K562 (cell line): ENCODE measurements at regions not wholly inside any gene's neighbourhood (a gene's known extent, or its start where the extent isn't known, plus 50 kb on each side); places are given as distances from the start of the nearest gene placed in this dataset.

Experiments used
- ATAC-seq: fragments of 200-7000 bp; cut with Tn5 transposase; 3 replicates; pipeline ENCODE4 v1.9.1; 2020; ENCODE audit warnings: moderate library complexity
- BruUV-seq: library from RNA; stranded (reverse); fragments of 400-500 nt; replicated peaks from 2 replicates; lab custom pipeline; 2021; lab: Mats Ljungman, UMichigan
- CTCF ChIA-PET: fragments of 300-600 bp; formaldehyde crosslinking; extraction: SDS; loops from one replicate; lab custom pipeline; 2021; ENCODE audit warnings: low intra/inter-chr PET ratio; lab: Yijun Ruan, JAX
- POLR2A ChIA-PET: fragments of 300-600, 350-650 bp; sonication (Branson Sonifier 250); formaldehyde crosslinking; extraction: SDS; loops from one replicate; lab custom pipeline; 2021; ENCODE audit warnings: antibody characterized with exemption, inconsistent platforms; lab: Yijun Ruan, JAX
- DNase-seq, 4 experiments: peaks; one replicate each; pipeline versions ENCODE4 v3.0.0 to v3.0.0-alpha.2; 2011 to 2018; ENCODE audit warnings: low spot score in 3 of 4, mixed read lengths in 3 of 4; ENCODE audit errors: extremely low read depth in 1 of 4
- FAIRE-seq: peaks from 2 replicates; lab custom pipeline; 2011; peaks lifted over from hg19 to GRCh38; lab: Jason Lieb, UNC
- H2AFZ ChIP-seq: 2 replicates; pipeline ENCODE4 v1.6.0; 2011; ENCODE audit warnings: low read depth, low read length, control low read depth, inconsistent platforms
- H3K27ac ChIP-seq: fragments of 200-600 bp; 3 replicates; pipeline ENCODE4 v1.8.0; 2011; ENCODE audit warnings: low read depth, mild to moderate bottlenecking, control low read depth, inconsistent platforms, low read length, moderate library complexity, mixed read lengths; ENCODE audit errors: extremely low read depth
- H3K27me3 ChIP-seq, 2 experiments: fragments of 300-600 bp in 1 of 2; 2 replicates in 1 of 2; 3 replicates in 1 of 2; pipeline versions ENCODE4 v1.6.0 to v1.8.0; 2011; ENCODE audit warnings: inconsistent platforms in 2 of 2, low read length in 2 of 2, mild to moderate bottlenecking in 1 of 2, mixed read lengths in 1 of 2, moderate library complexity in 1 of 2; ENCODE audit not compliant: control insufficient read depth in 2 of 2, insufficient read depth in 2 of 2
- H3K36me3 ChIP-seq: fragments of 300-600 bp; 3 replicates; pipeline ENCODE4 v1.8.0; 2011; ENCODE audit warnings: mild to moderate bottlenecking, low read length, inconsistent platforms; ENCODE audit not compliant: control insufficient read depth, insufficient read depth
- H3K4me1 ChIP-seq, 2 experiments: fragments of 200-600 bp in 1 of 2; replicated peaks in 1 of 2; 2 replicates in 1 of 2; 3 replicates in 1 of 2; pipeline versions ENCODE4 v1.5.1 to v1.8.0; 2011; ENCODE audit warnings: inconsistent platforms in 2 of 2, low read length in 2 of 2, mild to moderate bottlenecking in 1 of 2, mixed read lengths in 1 of 2, moderate library complexity in 1 of 2; ENCODE audit not compliant: control insufficient read depth in 2 of 2, insufficient read depth in 2 of 2
- H3K4me2 ChIP-seq: 2 replicates; pipeline ENCODE4 v1.6.1; 2011; ENCODE audit warnings: low read length, control low read depth, inconsistent platforms, mixed read lengths; ENCODE audit not compliant: insufficient read depth
- H3K4me3 ChIP-seq: fragments of 200-600 bp; sonication (generic), shearing (Covaris generic); 2 replicates; pipeline ENCODE4 v1.5.1; 2016; ENCODE audit warnings: control low read depth, inconsistent platforms
- H3K79me2 ChIP-seq: fragments of 200-600 bp; 3 replicates; pipeline ENCODE4 v1.8.0; 2011; ENCODE audit warnings: low read length, inconsistent platforms; ENCODE audit not compliant: control insufficient read depth, insufficient read depth
- H3K9ac ChIP-seq, 2 experiments: 2 replicates each; pipeline versions ENCODE4 v1.6.0 to v1.6.1; 2011; ENCODE audit warnings: low read depth in 2 of 2, low read length in 2 of 2, control low read depth in 1 of 2, inconsistent platforms in 1 of 2, mild to moderate bottlenecking in 1 of 2, mixed read lengths in 1 of 2; ENCODE audit not compliant: insufficient read depth in 1 of 2
- H3K9me1 ChIP-seq: one replicate; pipeline ENCODE4 v1.6.0; 2011; ENCODE audit warnings: inconsistent platforms, mild to moderate bottlenecking, low read length, moderate library complexity; ENCODE audit not compliant: control insufficient read depth, insufficient read depth
- H3K9me3 ChIP-seq: replicated peaks from 2 replicates; pipeline ENCODE4 v1.5.1; 2011; ENCODE audit warnings: low read depth, low read length, inconsistent platforms; ENCODE audit not compliant: control insufficient read depth, insufficient read depth
- H4K20me1 ChIP-seq: replicated peaks from 2 replicates; pipeline ENCODE4 v1.6.1; 2011; ENCODE audit warnings: low read length, inconsistent platforms, mixed read lengths; ENCODE audit not compliant: control insufficient read depth, insufficient read depth
- CBX5 ChIP-seq: IDR thresholded peaks from 2 replicates; pipeline ENCODE4 v1.6.1; 2014; ENCODE audit warnings: low read depth, borderline replicate concordance
- CSDE1 ChIP-seq, 2 experiments: fragments of 450-650 bp; IDR thresholded peaks; 2 replicates each; pipeline ENCODE4 v1.6.1; 2016; ENCODE audit warnings: mild to moderate bottlenecking in 1 of 2
- DPF2 ChIP-seq: fragments of 450-650 bp; IDR thresholded peaks from 2 replicates; pipeline ENCODE4 v1.6.1; 2016
- EGR1 ChIP-seq: fragments of 450-650 bp; conservative IDR thresholded peaks from 2 replicates; pipeline ENCODE4 v1.6.1; 2017; ENCODE audit warnings: mild to moderate bottlenecking
- ELF1 ChIP-seq: fragments of 200-800 bp; sonication (Bioruptor generic); IDR thresholded peaks from 2 replicates; pipeline ENCODE4 v1.6.1; 2016; ENCODE audit warnings: missing genetic modification characterization, missing compliant biosample characterization
- ESRRA ChIP-seq: fragments of 450-650 bp; IDR thresholded peaks from 2 replicates; pipeline ENCODE4 v1.6.1; 2014; ENCODE audit warnings: low read depth, mild to moderate bottlenecking, moderate library complexity, borderline replicate concordance
- FOXA1 ChIP-seq: fragments of 450-650 bp; IDR thresholded peaks from 2 replicates; pipeline ENCODE4 v1.6.1; 2016; ENCODE audit warnings: mild to moderate bottlenecking, borderline replicate concordance
- KDM1A ChIP-seq, 2 experiments: fragments of 450-650 bp; IDR thresholded peaks; 2 replicates each; pipeline ENCODE4 v1.6.1; 2016; ENCODE audit warnings: mild to moderate bottlenecking in 2 of 2
- L3MBTL2 ChIP-seq: fragments of 450-650 bp; IDR thresholded peaks from 2 replicates; pipeline ENCODE4 v1.6.1; 2016; ENCODE audit warnings: mild to moderate bottlenecking, moderate library complexity
- MEIS2 ChIP-seq: fragments of 450-650 bp; IDR thresholded peaks from 2 replicates; pipeline ENCODE4 v1.6.1; 2014; ENCODE audit warnings: mild to moderate bottlenecking; ENCODE audit not compliant: partially characterized antibody
- PTBP1 ChIP-seq: fragments of 200-400 bp; formaldehyde crosslinking; IDR thresholded peaks from 2 replicates; pipeline ENCODE4 v1.6.1; 2017; ENCODE audit warnings: low read depth, low read length
- RNF2 ChIP-seq: sonication (generic); IDR thresholded peaks from 2 replicates; pipeline ENCODE4 v1.6.1; 2016
- ZNF668 ChIP-seq: fragments of 250-450 bp; sonication (Bioruptor Pico); IDR thresholded peaks from 2 replicates; pipeline ENCODE4 v1.8.0; 2022; ENCODE audit warnings: mild to moderate bottlenecking, inconsistent platforms
- WGBS: fragments of 100-300 bp; shearing (Covaris generic); methylation state at CpG from one replicate; pipeline ENCODE4 v1.1.6; 2016; ENCODE audit warnings: low coverage, mixed read lengths; ENCODE audit not compliant: insufficient coverage; ENCODE audit errors: missing lambda C conversion rate; 5-methylcytosine and 5-hydroxymethylcytosine counted together
- in situ Hi-C: fragments of 300-500 bp; cut with MboI; formaldehyde crosslinking; loops from 4 replicates; pipeline ENCODE4 v1.15.0; 2018; ENCODE audit warnings: inconsistent platforms, mixed read lengths
- intact Hi-C: fragments of 100-400 bp; cut with micrococcal nuclease; formaldehyde crosslinking; loops from 2 replicates; pipeline ENCODE4 v1.14.2; 2022
- TF ChIP-seq, protein P1 (sequence below): fragments of 450-650 bp; conservative IDR thresholded peaks from 2 replicates; pipeline ENCODE4 v1.6.1; 2016; ENCODE audit warnings: missing genetic modification characterization, low read depth, mild to moderate bottlenecking, control low read depth, missing compliant biosample characterization
- TF ChIP-seq, protein P2 (sequence below), 2 experiments: IDR thresholded peaks in 1 of 2; conservative IDR thresholded peaks in 1 of 2; 2 replicates each; pipeline ENCODE4 v1.6.1; 2016; ENCODE audit warnings: low read depth in 2 of 2, mild to moderate bottlenecking in 1 of 2, missing compliant biosample characterization in 1 of 2, missing genetic modification characterization in 1 of 2, moderate library complexity in 1 of 2

DNA sequence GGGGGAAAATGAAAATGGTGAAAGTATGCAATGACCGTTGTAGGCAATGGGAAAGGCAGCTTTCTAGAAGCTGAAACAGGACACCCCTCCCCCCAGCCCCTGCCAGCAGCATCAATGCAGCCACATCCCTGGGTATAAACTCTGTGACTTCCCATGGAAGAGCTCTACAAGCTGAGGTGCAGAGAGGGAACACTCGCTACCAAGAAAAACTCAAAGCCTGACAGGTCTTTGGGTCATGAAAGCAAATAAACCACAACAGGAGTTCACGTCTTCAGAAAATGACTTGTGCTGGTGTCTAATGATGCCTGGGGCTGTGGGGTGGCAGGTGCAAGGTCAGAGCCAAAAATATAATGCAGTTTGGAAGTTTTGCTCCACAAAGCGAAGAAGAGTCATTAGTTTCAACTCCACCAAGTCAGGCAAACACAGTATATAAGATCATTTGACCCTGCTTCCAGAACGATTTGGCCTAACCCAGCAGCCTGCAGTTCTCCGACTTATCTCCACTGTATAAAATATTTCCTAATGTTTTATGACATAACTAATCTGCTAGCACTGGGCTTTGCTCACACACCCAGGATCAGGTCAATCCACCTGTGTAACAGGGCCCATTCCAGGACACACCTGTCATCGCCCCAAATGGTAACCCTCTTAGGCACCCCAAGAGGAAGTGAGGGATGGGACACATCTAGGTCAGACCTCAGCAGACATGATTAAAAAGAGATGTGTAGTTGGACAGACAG is 102.1 kb downstream of the IRS2 start (continued):
- TF ChIP-seq KDM1A (IDR thresholded peaks at IDR 0.05) (no peak), CSDE1 (IDR thresholded peaks at IDR 0.05) (no peak), CBX5 (no peak), ZNF668 (CRISPR knock-in tag) (no peak), DPF2 (no peak), ELF1 (tag) (no peak), L3MBTL2 (no peak), FOXA1 (no peak), PTBP1 (no peak)

DNA sequence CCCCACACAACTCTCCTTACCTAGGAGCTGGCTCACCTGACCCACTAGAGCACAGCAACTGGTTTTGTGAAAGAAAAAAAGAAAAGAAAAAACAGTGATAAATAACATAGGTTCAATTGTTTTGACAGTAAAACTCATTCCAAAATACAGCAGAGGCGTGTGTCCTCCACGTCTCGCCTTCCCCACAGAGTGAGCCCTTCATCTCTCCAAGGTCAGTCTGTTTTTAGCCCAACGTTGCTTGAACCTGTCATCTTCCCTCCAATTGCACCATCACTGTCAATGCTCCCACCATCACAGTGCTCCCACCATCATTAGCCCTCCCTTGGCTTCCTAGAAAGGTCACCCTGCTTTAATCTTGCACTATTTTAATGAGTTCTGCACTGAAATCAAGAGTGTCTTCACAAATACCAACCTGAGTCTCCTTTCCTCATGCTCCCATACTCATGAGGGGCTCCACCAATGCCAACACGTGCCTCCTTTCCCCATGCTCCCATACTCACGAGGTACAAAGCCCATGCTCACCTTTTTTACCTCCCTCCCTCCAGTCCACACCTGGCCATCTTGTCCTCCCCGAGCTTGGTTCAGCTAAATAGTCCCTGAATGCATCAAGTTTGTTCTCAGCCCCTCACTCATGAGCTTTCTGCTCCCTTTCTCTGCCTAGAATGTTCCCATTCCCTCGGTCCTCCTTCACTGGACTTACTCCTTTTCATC is 103.7 kb downstream of the IRS2 start:
- ChIA-PET POLR2A (interaction anchor here (0.9 kb wide), 1 partner anchor 103 kb away, joined by 3 read pairs; no protein-coding TSS in a partner anchor), CTCF (no interaction called here)
- Histone ChIP-seq H3K27me3 (peaks cover 5 to 30% of the 10 kb centered on the region in 2 experiments; a peak in 3 of 5 replicates), H4K20me1 (no peaks in the 10 kb centered on the region), H2AFZ (no peak overlapping the region), H3K27ac (no peak overlapping the region), H3K4me2 (no peak overlapping the region), H3K9ac (no peak overlapping the region), H3K9me1 (no peaks in the 10 kb centered on the region), H3K36me3 (no peaks in the 10 kb centered on the region), H3K9me3 (no peaks in the 10 kb centered on the region), H3K4me1 (no peaks in the 10 kb centered on the region; a peak in 1 of 5 replicates), H3K79me2 (no peaks in the 10 kb centered on the region), H3K4me3 (no peak overlapping the region)
- peak; percentile 88 for ATAC-seq
- WGBS: 0% methylated on average over 7 of the region's 8 CpGs
- no peak for DNase-seq
- in situ Hi-C loops: no loop called here
- intact Hi-C loops: loop anchor here (5.0 kb wide), 1 partner anchor 110 kb away; no protein-coding TSS in a partner anchor
- BruUV-seq: no TSS peak
- FAIRE-seq: no peak
- TF ChIP-seq, protein P1, sequence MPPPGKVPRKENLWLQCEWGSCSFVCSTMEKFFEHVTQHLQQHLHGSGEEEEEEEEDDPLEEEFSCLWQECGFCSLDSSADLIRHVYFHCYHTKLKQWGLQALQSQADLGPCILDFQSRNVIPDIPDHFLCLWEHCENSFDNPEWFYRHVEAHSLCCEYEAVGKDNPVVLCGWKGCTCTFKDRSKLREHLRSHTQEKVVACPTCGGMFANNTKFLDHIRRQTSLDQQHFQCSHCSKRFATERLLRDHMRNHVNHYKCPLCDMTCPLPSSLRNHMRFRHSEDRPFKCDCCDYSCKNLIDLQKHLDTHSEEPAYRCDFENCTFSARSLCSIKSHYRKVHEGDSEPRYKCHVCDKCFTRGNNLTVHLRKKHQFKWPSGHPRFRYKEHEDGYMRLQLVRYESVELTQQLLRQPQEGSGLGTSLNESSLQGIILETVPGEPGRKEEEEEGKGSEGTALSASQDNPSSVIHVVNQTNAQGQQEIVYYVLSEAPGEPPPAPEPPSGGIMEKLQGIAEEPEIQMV: no peak
- TF ChIP-seq MEIS2 (peak; percentile 10), ESRRA (peak; percentile 51; the same call in 1 of the 2 replicates), EGR1 (no peak), RNF2 (no peak)
- TF ChIP-seq, protein P2, sequence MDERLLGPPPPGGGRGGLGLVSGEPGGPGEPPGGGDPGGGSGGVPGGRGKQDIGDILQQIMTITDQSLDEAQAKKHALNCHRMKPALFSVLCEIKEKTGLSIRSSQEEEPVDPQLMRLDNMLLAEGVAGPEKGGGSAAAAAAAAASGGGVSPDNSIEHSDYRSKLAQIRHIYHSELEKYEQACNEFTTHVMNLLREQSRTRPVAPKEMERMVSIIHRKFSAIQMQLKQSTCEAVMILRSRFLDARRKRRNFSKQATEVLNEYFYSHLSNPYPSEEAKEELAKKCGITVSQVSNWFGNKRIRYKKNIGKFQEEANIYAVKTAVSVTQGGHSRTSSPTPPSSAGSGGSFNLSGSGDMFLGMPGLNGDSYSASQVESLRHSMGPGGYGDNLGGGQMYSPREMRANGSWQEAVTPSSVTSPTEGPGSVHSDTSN (CRISPR knock-in tag; IDR thresholded peaks at IDR 0.05; ENCODE audit: low read depth): no peak
- TF ChIP-seq, protein P2 (tag; conservative IDR thresholded peaks at IDR 0.05; ENCODE audit: low read depth): 0 out of 2 replicates have a peak, but pooled peaks have one; percentile 20
